HCT116 (cell line): ENCODE measurements at regions not wholly inside any gene's neighbourhood (a gene's known extent, or its start where the extent isn't known, plus 50 kb on each side); places are given as distances from the start of the nearest gene placed in this dataset.
"Not testable (repeated sequence)": the region's sequence is repeated elsewhere in the genome, so short reads cannot be mapped to it uniquely, and the experiment has no call there.

Source experiments
- ATAC-seq: fragments of 200-7000 bp; cut with Tn5 transposase; 2 replicates; pipeline ENCODE4 v1.9.1; 2020; ENCODE audit warnings: mild to moderate bottlenecking, moderate library complexity
- BruUV-seq: library from RNA; stranded (reverse); fragments of 400-500 nt; replicated peaks from 2 replicates; lab custom pipeline; 2021; lab: Mats Ljungman, UMichigan
- CTCF ChIA-PET: fragments of 300-600 bp; sonication (Branson Sonifier 250); formaldehyde crosslinking; loops from one replicate; lab custom pipeline; 2021; ENCODE audit warnings: antibody characterized with exemption; lab: Charles Lee
- POLR2A ChIA-PET: fragments of 300-600, 350-600 bp; sonication (Branson Sonifier 250); formaldehyde crosslinking; loops from one replicate; lab custom pipeline; 2021; ENCODE audit warnings: antibody characterized with exemption; lab: Charles Lee
- RAD21 ChIA-PET, 2 experiments: fragments of 300-600 bp; sonication (Branson Sonifier 250); formaldehyde crosslinking; loops; one replicate each; lab custom pipeline; 2023; ENCODE audit warnings: low total read pairs in 2 of 2; ENCODE audit not compliant: uncharacterized antibody in 2 of 2, unreplicated experiment in 2 of 2, low non-redundant PET in 1 of 2; lab: Charles Lee
- DNase-seq: peaks from one replicate; pipeline ENCODE4 v3.0.0-alpha.2; 2010; ENCODE audit warnings: low read depth, low spot score
- H2AFZ ChIP-seq: fragments of 200-600 bp; shearing (Covaris generic), sonication (generic); 2 replicates; pipeline ENCODE4 v1.6.1; 2017; ENCODE audit warnings: low read depth, mixed run types, mixed read lengths, antibody characterized with exemption, low read length; ENCODE audit not compliant: poor library complexity, severe bottlenecking
- H3K27ac ChIP-seq: 2 replicates; pipeline ENCODE4 v1.5.1; 2012; ENCODE audit warnings: low read depth, low read length
- H3K27me3 ChIP-seq: fragments of 200-600 bp; sonication (generic); 2 replicates; pipeline ENCODE4 v1.6.1; 2016; ENCODE audit warnings: mixed run types, low read length, mixed read lengths; ENCODE audit not compliant: insufficient read depth
- H3K36me3 ChIP-seq, 2 experiments: fragments of 200-500 bp in 1 of 2; fragments of 200-600 bp in 1 of 2; sonication (Bioruptor generic) in 1 of 2; sonication (generic) in 1 of 2; 2 replicates each; pipeline versions ENCODE4 v1.5.1 to v1.6.1; 2014 to 2016; ENCODE audit warnings: low read length in 2 of 2, inconsistent platforms in 1 of 2, mixed read lengths in 1 of 2, mixed run types in 1 of 2; ENCODE audit not compliant: insufficient read depth in 2 of 2, control insufficient read depth in 1 of 2
- H3K4me1 ChIP-seq, 2 experiments: fragments of 200-600 bp in 1 of 2; sonication (generic) in 1 of 2; 2 replicates each; pipeline versions ENCODE4 v1.5.1 to v1.6.1; 2012 to 2017; ENCODE audit warnings: low read length in 2 of 2, inconsistent platforms in 1 of 2, mild to moderate bottlenecking in 1 of 2, mixed read lengths in 1 of 2, mixed run types in 1 of 2, moderate library complexity in 1 of 2; ENCODE audit not compliant: insufficient read depth in 2 of 2, control insufficient read depth in 1 of 2
- H3K4me2 ChIP-seq: fragments of 200-600 bp; sonication (generic); 2 replicates; pipeline ENCODE4 v1.6.1; 2017; ENCODE audit warnings: mixed run types, low read length, mixed read lengths
- H3K4me3 ChIP-seq, 2 experiments: fragments of 200-600 bp in 1 of 2; sonication (generic) in 1 of 2; replicated peaks in 1 of 2; 2 replicates each; pipeline ENCODE4 v1.5.1; 2011 to 2016; ENCODE audit warnings: low read length in 2 of 2, control low read depth in 1 of 2, low read depth in 1 of 2, mild to moderate bottlenecking in 1 of 2, mixed read lengths in 1 of 2, mixed run types in 1 of 2
- H3K79me2 ChIP-seq: fragments of 200-600 bp; sonication (generic); 2 replicates; pipeline ENCODE4 v1.6.1; 2017; ENCODE audit warnings: mild to moderate bottlenecking, mixed run types, low read length, moderate library complexity, mixed read lengths; ENCODE audit not compliant: insufficient read depth
- H3K9ac ChIP-seq: fragments of 200-600 bp; sonication (generic); 2 replicates; pipeline ENCODE4 v1.6.1; 2016; ENCODE audit warnings: low read length, mixed read lengths
- H3K9me2 ChIP-seq: fragments of 200-600 bp; sonication (generic), shearing (Covaris generic); 2 replicates; pipeline ENCODE4 v1.6.1; 2017; ENCODE audit warnings: mixed run types, mild to moderate bottlenecking, moderate library complexity; ENCODE audit not compliant: insufficient read depth
- H3K9me3 ChIP-seq, 2 experiments: fragments of 200-500 bp in 1 of 2; fragments of 200-600 bp in 1 of 2; sonication (Bioruptor generic) in 1 of 2; sonication (generic) in 1 of 2; 2 replicates each; pipeline ENCODE4 v1.6.1; 2014 to 2017; ENCODE audit warnings: low read length in 2 of 2, mixed read lengths in 2 of 2, inconsistent platforms in 1 of 2, low read depth in 1 of 2, mild to moderate bottlenecking in 1 of 2, mixed run types in 1 of 2, moderate library complexity in 1 of 2; ENCODE audit not compliant: control insufficient read depth in 1 of 2, insufficient read depth in 1 of 2
- H4K20me1 ChIP-seq: fragments of 200-600 bp; sonication (generic), shearing (Covaris generic); 2 replicates; pipeline ENCODE4 v1.6.1; 2017; ENCODE audit warnings: mixed run types, mild to moderate bottlenecking, moderate library complexity; ENCODE audit not compliant: insufficient read depth
- CBX3 ChIP-seq: IDR thresholded peaks from 2 replicates; pipeline ENCODE4 v1.6.1; 2012; ENCODE audit warnings: low read depth
- CEBPB ChIP-seq: IDR thresholded peaks from 2 replicates; pipeline ENCODE4 v1.6.1; 2012; ENCODE audit warnings: low read depth
- EGR1 ChIP-seq: IDR thresholded peaks from 2 replicates; pipeline ENCODE4 v1.6.1; 2012; ENCODE audit warnings: low read depth
- ELF1 ChIP-seq: IDR thresholded peaks from 2 replicates; pipeline ENCODE4 v1.6.1; 2012; ENCODE audit warnings: low read depth, borderline replicate concordance
- EZH2 ChIP-seq: fragments of 200-600 bp; sonication (generic); IDR thresholded peaks from 2 replicates; pipeline ENCODE4 v1.6.1; 2017; ENCODE audit warnings: antibody characterized with exemption, mixed run types
- EZH2phosphoT487 ChIP-seq: fragments of 200-600 bp; IDR thresholded peaks from 2 replicates; pipeline ENCODE4 v1.6.1; 2018; ENCODE audit warnings: antibody characterized with exemption, borderline replicate concordance
- FOSL1 ChIP-seq: IDR thresholded peaks from 2 replicates; pipeline ENCODE4 v1.6.1; 2012; ENCODE audit warnings: low read depth
- JUND ChIP-seq: IDR thresholded peaks from 2 replicates; pipeline ENCODE4 v1.6.1; 2012
- RAD21 ChIP-seq: IDR thresholded peaks from 2 replicates; pipeline ENCODE4 v1.6.1; 2012; ENCODE audit warnings: low read depth, mild to moderate bottlenecking
- SRF ChIP-seq: IDR thresholded peaks from 2 replicates; pipeline ENCODE4 v1.6.1; 2012; ENCODE audit warnings: low read depth
- TCF7L2 ChIP-seq: IDR thresholded peaks from 2 replicates; pipeline ENCODE4 v1.7.0; 2011; ENCODE audit warnings: borderline replicate concordance, inconsistent platforms; ENCODE audit not compliant: insufficient read depth, insufficient read length; ENCODE audit errors: extremely low read depth
- YY1 ChIP-seq: IDR thresholded peaks from 2 replicates; pipeline ENCODE4 v1.6.1; 2011; ENCODE audit warnings: low read length, low read depth, moderate library complexity, mild to moderate bottlenecking; ENCODE audit not compliant: insufficient replicate concordance; ENCODE audit errors: extremely low read depth
- ZFX ChIP-seq: fragments of 450-650 bp; IDR thresholded peaks from 2 replicates; pipeline ENCODE4 v1.6.1; 2017
- ZNF274 ChIP-seq: fragments of 200-500 bp; sonication (Bioruptor generic); IDR thresholded peaks from 2 replicates; pipeline ENCODE4 v1.6.1; 2014; ENCODE audit warnings: mild to moderate bottlenecking, low read depth, low read length, inconsistent platforms
- intact Hi-C: fragments of 100-400 bp; cut with micrococcal nuclease; formaldehyde crosslinking; loops from 2 replicates; pipeline ENCODE4 v1.10.0; 2022
- TF ChIP-seq, protein P1 (sequence below): IDR thresholded peaks from 2 replicates; pipeline ENCODE4 v1.6.1; 2012
- TF ChIP-seq, protein P2 (sequence below): IDR thresholded peaks from 2 replicates; pipeline ENCODE4 v1.6.1; 2012; ENCODE audit warnings: low read depth
- TF ChIP-seq, protein P3 (sequence below): IDR thresholded peaks from 2 replicates; pipeline ENCODE4 v1.6.1; 2012
- TF ChIP-seq, protein P4 (sequence below), 3 experiments: fragments of 200-600 bp in 1 of 3; sonication (generic) in 1 of 3; IDR thresholded peaks in 2 of 3; conservative IDR thresholded peaks in 1 of 3; 2 replicates each; pipeline ENCODE4 v1.5.1; 2012 to 2017; ENCODE audit warnings: low read depth in 2 of 3, low read length in 2 of 3, antibody characterized with exemption in 1 of 3, borderline replicate concordance in 1 of 3, control low read depth in 1 of 3, mild to moderate bottlenecking in 1 of 3, mixed read lengths in 1 of 3, mixed run types in 1 of 3, moderate library complexity in 1 of 3; ENCODE audit not compliant: insufficient read depth in 1 of 3

DNA sequence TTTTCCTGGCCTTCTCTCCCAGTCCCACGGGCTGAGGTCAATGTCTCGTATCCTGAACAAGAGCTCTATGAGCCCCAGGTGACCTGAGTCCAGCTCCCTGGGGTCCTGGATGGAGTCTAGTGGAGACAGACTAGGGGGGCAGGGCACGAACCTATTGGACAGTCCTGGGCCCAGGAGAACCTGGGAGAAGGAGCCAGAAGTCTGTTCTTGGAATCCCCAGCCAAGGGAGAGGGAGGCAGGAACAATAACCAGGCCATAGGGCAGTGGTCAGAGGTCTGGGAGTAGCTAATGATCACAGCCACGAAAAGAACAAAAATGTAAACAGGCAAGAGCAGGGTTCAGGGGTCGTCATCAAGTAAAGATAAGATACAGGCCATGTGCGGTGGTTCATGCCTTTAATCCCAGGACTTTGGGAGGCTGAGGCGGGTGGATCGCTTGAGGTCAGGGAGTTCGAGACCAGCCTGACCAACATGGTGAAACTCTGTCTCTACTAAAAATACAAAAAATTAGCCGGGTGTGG lies 60.8 kb downstream of the COPRS start:
- H3K4me2 ChIP-seq: no peak overlapping the region
- no TSS peak for BruUV-seq
- no peaks in the 10 kb centered on the region for H3K9me2 ChIP-seq
- no peak overlapping the region for H3K9ac ChIP-seq
- RAD21 ChIA-PET: no interaction called here
- intact Hi-C loops: no loop called here
- H2AFZ ChIP-seq: no peak overlapping the region
- no peaks in the 10 kb centered on the region for H3K36me3 ChIP-seq
- H3K9me3 ChIP-seq: no peaks in the 10 kb centered on the region
- CTCF ChIA-PET: no interaction called here
- POLR2A ChIA-PET: no interaction called here
- TF ChIP-seq ZFX (no peak), SRF (no peak), EZH2phosphoT487 (no peak), YY1 (no peak), EGR1 (no peak), FOSL1 (no peak), RAD21 (no peak), EZH2 (no peak), CBX3 (no peak), CEBPB (no peak), ELF1 (no peak), JUND (no peak), ZNF274 (no peak), TCF7L2 (no peak)
- TF ChIP-seq, protein P1, sequence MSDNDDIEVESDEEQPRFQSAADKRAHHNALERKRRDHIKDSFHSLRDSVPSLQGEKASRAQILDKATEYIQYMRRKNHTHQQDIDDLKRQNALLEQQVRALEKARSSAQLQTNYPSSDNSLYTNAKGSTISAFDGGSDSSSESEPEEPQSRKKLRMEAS: no peak
- TF ChIP-seq, protein P2, sequence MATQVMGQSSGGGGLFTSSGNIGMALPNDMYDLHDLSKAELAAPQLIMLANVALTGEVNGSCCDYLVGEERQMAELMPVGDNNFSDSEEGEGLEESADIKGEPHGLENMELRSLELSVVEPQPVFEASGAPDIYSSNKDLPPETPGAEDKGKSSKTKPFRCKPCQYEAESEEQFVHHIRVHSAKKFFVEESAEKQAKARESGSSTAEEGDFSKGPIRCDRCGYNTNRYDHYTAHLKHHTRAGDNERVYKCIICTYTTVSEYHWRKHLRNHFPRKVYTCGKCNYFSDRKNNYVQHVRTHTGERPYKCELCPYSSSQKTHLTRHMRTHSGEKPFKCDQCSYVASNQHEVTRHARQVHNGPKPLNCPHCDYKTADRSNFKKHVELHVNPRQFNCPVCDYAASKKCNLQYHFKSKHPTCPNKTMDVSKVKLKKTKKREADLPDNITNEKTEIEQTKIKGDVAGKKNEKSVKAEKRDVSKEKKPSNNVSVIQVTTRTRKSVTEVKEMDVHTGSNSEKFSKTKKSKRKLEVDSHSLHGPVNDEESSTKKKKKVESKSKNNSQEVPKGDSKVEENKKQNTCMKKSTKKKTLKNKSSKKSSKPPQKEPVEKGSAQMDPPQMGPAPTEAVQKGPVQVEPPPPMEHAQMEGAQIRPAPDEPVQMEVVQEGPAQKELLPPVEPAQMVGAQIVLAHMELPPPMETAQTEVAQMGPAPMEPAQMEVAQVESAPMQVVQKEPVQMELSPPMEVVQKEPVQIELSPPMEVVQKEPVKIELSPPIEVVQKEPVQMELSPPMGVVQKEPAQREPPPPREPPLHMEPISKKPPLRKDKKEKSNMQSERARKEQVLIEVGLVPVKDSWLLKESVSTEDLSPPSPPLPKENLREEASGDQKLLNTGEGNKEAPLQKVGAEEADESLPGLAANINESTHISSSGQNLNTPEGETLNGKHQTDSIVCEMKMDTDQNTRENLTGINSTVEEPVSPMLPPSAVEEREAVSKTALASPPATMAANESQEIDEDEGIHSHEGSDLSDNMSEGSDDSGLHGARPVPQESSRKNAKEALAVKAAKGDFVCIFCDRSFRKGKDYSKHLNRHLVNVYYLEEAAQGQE: no peak
- TF ChIP-seq, protein P3, sequence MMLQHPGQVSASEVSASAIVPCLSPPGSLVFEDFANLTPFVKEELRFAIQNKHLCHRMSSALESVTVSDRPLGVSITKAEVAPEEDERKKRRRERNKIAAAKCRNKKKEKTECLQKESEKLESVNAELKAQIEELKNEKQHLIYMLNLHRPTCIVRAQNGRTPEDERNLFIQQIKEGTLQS: no peak
- TF ChIP-seq, protein P4, sequence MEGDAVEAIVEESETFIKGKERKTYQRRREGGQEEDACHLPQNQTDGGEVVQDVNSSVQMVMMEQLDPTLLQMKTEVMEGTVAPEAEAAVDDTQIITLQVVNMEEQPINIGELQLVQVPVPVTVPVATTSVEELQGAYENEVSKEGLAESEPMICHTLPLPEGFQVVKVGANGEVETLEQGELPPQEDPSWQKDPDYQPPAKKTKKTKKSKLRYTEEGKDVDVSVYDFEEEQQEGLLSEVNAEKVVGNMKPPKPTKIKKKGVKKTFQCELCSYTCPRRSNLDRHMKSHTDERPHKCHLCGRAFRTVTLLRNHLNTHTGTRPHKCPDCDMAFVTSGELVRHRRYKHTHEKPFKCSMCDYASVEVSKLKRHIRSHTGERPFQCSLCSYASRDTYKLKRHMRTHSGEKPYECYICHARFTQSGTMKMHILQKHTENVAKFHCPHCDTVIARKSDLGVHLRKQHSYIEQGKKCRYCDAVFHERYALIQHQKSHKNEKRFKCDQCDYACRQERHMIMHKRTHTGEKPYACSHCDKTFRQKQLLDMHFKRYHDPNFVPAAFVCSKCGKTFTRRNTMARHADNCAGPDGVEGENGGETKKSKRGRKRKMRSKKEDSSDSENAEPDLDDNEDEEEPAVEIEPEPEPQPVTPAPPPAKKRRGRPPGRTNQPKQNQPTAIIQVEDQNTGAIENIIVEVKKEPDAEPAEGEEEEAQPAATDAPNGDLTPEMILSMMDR (IDR thresholded peaks at IDR 0.05 in 2 of 3, conservative IDR thresholded peaks at IDR 0.05 in 1 of 3; ENCODE audit: borderline replicate concordance in 1 of 3, insufficient read depth in 1 of 3, low read depth in 2 of 3, low read length in 2 of 3): no peak
- peaks cover 0 to 6% of the 10 kb centered on the region in 2 experiments; a peak in 1 of 4 replicates for H3K4me1 ChIP-seq
- H3K27me3 ChIP-seq: no peaks in the 10 kb centered on the region
- ATAC-seq: no peak
- DNase-seq: no peak
- no peak overlapping the region for H3K27ac ChIP-seq
- H4K20me1 ChIP-seq: no peaks in the 10 kb centered on the region
- no peak overlapping the region for H3K4me3 ChIP-seq
- no peaks in the 10 kb centered on the region for H3K79me2 ChIP-seq

DNA sequence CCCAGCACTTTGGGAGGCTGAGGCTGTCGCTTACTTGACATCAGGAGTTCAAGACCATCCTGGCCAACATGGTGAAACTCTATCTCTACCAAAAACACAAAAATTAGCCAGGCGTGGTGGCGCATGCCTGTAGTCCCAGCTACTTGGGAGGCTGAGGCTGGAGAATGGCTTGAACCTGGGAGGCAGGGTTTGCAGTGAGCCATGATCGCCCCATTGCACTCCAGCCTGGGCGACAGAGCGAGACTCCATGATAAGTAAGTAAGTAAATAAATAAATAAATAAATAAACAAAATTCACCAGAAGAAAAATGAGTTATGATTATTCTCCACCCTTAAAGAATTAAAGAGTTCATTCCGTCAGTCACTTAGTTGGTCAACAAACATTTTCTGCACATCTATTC lies 63.1 kb downstream of the COPRS start:
- DNase-seq, H3K4me2 ChIP-seq, H3K27ac ChIP-seq, CTCF ChIA-PET, ATAC-seq, BruUV-seq, H3K4me1 ChIP-seq, H3K9me2 ChIP-seq, H3K79me2 ChIP-seq, POLR2A ChIA-PET, H3K9ac ChIP-seq, RAD21 ChIA-PET, H3K27me3 ChIP-seq, H3K9me3 ChIP-seq, H4K20me1 ChIP-seq, intact Hi-C loops, H2AFZ ChIP-seq, H3K36me3 ChIP-seq, H3K4me3 ChIP-seq: not testable (repeated sequence)
